Lung (tissue), 11 donors: ENCODE measurements at regions not wholly inside any gene's neighbourhood (a gene's known extent, or its start where the extent isn't known, plus 50 kb on each side); places are given as distances from the start of the nearest gene placed in this dataset.

Experiments used
- ATAC-seq: fragments of 200-7000 bp; cut with Tn5 transposase; one replicate; pipeline ENCODE4 v1.9.1; 2020; ENCODE audit warnings: moderate number of reproducible peaks; ENCODE audit not compliant: insufficient read depth, low FRiP score
- DNase-seq, 3 donors: peaks; one replicate each; pipeline ENCODE4 v3.0.0-alpha.2; 2013 to 2017
- H3K27ac ChIP-seq, 2 donors: one replicate each; pipeline ENCODE4 v1.5.1; 2013; ENCODE audit warnings: mild to moderate bottlenecking in 2 of 2, moderate library complexity in 2 of 2, control low read depth in 1 of 2, inconsistent platforms in 1 of 2, low read depth in 1 of 2, low read length in 1 of 2
- H3K27me3 ChIP-seq, 3 donors: one replicate each; pipeline ENCODE4 v1.5.1; 2013; ENCODE audit warnings: low read length in 2 of 3; ENCODE audit not compliant: control insufficient read depth in 3 of 3, insufficient read depth in 3 of 3
- H3K36me3 ChIP-seq, 4 donors: one replicate each; pipeline ENCODE4 v1.5.1; 2013; ENCODE audit warnings: low read length in 4 of 4, mild to moderate bottlenecking in 1 of 4, moderate library complexity in 1 of 4; ENCODE audit not compliant: control insufficient read depth in 4 of 4, insufficient read depth in 4 of 4
- H3K4me1 ChIP-seq, 5 donors: one replicate each; pipeline ENCODE4 v1.5.1; 2013; ENCODE audit warnings: low read length in 5 of 5, mild to moderate bottlenecking in 2 of 5, moderate library complexity in 1 of 5; ENCODE audit not compliant: control insufficient read depth in 5 of 5, insufficient read depth in 5 of 5
- H3K4me3 ChIP-seq: one replicate; pipeline ENCODE4 v1.5.1; 2013; ENCODE audit warnings: mild to moderate bottlenecking, control low read depth, moderate library complexity
- H3K9ac ChIP-seq, 2 donors: one replicate each; pipeline ENCODE4 v1.5.1; 2013; ENCODE audit warnings: low read length in 2 of 2, control low read depth in 1 of 2; ENCODE audit not compliant: insufficient read depth in 1 of 2
- H3K9me3 ChIP-seq, 4 donors: one replicate each; pipeline ENCODE4 v1.5.1; 2013; ENCODE audit warnings: low read length in 3 of 4, mild to moderate bottlenecking in 1 of 4, moderate library complexity in 1 of 4; ENCODE audit not compliant: control insufficient read depth in 4 of 4, insufficient read depth in 3 of 4
- WGBS, 2 donors: extraction: QIAGEN DNeasy Blood & Tissue Kit; methylation state at CpG; one replicate each; pipeline ENCODE4 v1.1.7; 2013; 5-methylcytosine and 5-hydroxymethylcytosine counted together
- TF ChIP-seq, protein P1 (sequence below): IDR thresholded peaks from 2 replicates; pipeline ENCODE4 v1.5.1; 2012; ENCODE audit warnings: mild to moderate bottlenecking; ENCODE audit errors: control extremely low read depth, extremely low read depth
- donor health status: control.
- donor health status: control.
- donor health status: Bipolar disorder and iron deficiency.
- donor health status: healthy.
- donor health status: DM: yes; HTN: yes; CAD: no.

DNA sequence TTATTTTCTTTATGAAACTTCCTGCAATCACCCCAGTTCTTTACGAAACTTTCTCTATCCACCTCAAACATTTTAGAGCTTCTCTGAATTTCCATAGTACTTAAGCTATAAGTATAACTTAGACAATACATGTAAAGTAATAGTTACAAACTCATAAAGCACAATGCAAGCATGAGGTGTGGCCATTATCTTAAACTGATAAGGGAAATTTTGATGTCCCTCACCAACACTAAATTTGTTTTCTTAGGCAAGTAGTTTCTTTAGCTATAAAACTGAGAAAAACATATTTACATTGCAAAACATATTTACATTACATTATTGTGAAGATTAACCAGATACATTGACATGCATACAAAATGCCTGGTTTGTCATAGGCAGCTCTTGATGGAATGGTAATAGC is 146.4 kb upstream of the ATP1B1 start:
- H3K9me3 ChIP-seq, result no peaks in the 10 kb centered on the region
- 90 to 96% methylated on average over 1 of the region's 1 CpG for WGBS, 2 donors
- no peak for ATAC-seq
- no peaks in the 10 kb centered on the region for H3K27me3 ChIP-seq
- H3K4me1 ChIP-seq, result peaks cover 0 to 1% (median 0%) of the 10 kb centered on the region in 5 donors
- H3K27ac ChIP-seq, result no peak overlapping the region
- H3K9ac ChIP-seq, result no peak overlapping the region
- no peak overlapping the region for H3K4me3 ChIP-seq
- TF ChIP-seq, protein P1, sequence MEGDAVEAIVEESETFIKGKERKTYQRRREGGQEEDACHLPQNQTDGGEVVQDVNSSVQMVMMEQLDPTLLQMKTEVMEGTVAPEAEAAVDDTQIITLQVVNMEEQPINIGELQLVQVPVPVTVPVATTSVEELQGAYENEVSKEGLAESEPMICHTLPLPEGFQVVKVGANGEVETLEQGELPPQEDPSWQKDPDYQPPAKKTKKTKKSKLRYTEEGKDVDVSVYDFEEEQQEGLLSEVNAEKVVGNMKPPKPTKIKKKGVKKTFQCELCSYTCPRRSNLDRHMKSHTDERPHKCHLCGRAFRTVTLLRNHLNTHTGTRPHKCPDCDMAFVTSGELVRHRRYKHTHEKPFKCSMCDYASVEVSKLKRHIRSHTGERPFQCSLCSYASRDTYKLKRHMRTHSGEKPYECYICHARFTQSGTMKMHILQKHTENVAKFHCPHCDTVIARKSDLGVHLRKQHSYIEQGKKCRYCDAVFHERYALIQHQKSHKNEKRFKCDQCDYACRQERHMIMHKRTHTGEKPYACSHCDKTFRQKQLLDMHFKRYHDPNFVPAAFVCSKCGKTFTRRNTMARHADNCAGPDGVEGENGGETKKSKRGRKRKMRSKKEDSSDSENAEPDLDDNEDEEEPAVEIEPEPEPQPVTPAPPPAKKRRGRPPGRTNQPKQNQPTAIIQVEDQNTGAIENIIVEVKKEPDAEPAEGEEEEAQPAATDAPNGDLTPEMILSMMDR, result no peak
- no peak for DNase-seq
- H3K36me3 ChIP-seq, result no peaks in the 10 kb centered on the region

DNA sequence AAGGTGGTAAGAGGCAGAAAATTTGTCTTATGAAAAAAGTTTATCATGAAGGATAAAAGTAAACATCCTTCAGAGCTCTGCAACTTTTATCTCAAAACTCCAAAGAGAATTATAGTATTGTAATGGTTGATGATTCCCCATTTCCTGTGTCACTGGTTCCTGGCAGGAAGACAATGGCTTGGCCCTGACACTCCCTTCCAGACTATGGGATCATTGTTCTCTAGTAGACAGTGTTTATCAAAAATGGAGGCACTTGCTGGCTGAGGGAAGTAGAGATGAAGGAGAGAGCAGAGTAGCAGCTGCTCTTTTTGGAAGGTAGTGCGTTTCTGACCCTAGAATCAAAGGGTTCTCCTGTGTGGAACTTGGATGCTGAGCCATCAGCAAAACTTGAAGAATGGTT is 145.9 kb upstream of the ATP1B1 start:
- no peak for ATAC-seq
- 63 to 80% methylated on average over 1 of the region's 1 CpG for WGBS, 2 donors

DNA sequence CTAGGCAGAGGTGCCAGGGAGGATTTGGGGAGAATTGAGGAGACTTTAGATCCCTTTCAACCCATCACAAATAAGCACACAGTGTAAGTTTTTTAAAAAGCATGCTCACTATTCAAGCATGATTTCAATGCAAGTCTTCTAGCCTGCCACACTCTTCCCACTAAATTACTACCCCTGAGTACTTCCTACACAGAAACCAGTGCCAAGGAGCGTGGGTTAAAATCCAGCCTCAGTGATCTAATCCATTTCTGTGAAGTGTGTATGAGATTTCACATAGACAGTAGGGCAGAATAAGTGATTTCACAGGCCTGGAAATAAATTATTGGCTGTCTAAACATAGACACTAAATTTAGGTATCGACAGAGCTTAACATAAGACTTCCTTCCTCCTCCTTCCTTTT is 142.9 kb upstream of the ATP1B1 start:
- Histone ChIP-seq H3K9me3 (no peaks in the 10 kb centered on the region), H3K27ac (no peak overlapping the region), H3K36me3 (no peaks in the 10 kb centered on the region), H3K27me3 (no peaks in the 10 kb centered on the region), H3K9ac (no peak overlapping the region), H3K4me1 (no peaks in the 10 kb centered on the region), H3K4me3 (no peak overlapping the region)
- DNase-seq (no peak), ATAC-seq (no peak)
- TF ChIP-seq, protein P1, result no peak
- 54 to 66% methylated on average over 2 of the region's 2 CpGs for WGBS, 2 donors

More for the DNA sequence above, 145.9 kb upstream of the ATP1B1 start:
- Histone ChIP-seq H3K36me3 (no peaks in the 10 kb centered on the region), H3K9ac (no peak overlapping the region), H3K4me3 (no peak overlapping the region), H3K27ac (peak overlapping the region in 1 of 2 donors; percentile 24), H3K4me1 (peaks cover 0 to 1% (median 0%) of the 10 kb centered on the region in 5 donors), H3K9me3 (no peaks in the 10 kb centered on the region), H3K27me3 (no peaks in the 10 kb centered on the region)
- TF ChIP-seq, protein P1, result no peak
- DNase-seq, result no peak

DNA sequence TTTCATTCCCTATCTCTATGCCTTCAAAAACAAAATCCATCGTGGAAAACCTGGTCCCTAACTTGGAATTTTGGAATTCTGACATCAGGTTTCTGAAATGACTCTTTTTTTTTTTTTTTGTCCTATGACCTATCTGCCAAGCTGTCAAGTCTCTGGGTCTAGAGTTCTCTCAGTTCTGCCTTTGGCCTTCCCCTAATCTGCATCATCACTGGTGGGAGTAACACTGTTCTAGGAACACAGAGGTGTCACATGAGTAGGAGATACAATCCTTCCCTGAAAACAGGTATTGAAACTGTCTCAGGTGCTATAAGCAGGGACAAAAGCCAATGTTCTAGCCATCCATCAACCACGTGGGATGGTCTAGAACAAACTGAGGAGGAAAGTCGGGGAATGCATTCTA is 142.0 kb upstream of the ATP1B1 start:
- H3K36me3 ChIP-seq, result no peaks in the 10 kb centered on the region
- WGBS, 2 donors, result 94 to 96% methylated on average over 3 of the region's 3 CpGs
- TF ChIP-seq, protein P1, result no peak
- ATAC-seq (no peak), DNase-seq (no peak)
- H3K4me1 ChIP-seq, result no peaks in the 10 kb centered on the region
- no peaks in the 10 kb centered on the region for H3K27me3 ChIP-seq
- no peak overlapping the region for H3K4me3 ChIP-seq
- no peaks in the 10 kb centered on the region for H3K9me3 ChIP-seq
- H3K27ac ChIP-seq, result no peak overlapping the region
- H3K9ac ChIP-seq, result no peak overlapping the region
